ENCODE measurements at regions not wholly inside any gene's neighbourhood (a gene's known extent, or its start where the extent isn't known, plus 50 kb on each side); places are given as distances from the start of the nearest gene placed in this dataset.

DNA sequence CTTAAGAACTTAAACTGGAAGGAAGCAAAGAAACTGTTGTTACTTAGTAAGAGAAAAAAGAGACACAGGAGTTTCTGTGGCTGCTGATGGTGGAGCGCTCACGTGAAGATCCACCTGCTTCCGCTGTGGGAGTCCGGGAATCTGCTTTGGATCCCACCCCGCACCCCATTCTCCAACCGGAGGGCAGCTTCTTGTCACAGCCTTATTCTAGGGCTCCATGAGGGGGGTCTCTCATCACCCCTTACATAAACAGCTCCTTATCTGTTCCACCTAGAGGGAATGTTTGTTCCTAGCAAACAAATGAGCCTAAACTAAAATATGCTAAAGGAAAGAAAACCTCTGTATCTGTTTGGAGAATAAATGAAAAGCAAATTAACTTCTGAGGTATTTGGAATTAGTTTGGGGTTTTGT, 280.5 kb downstream of the QKI start:
- Histone ChIP-seq H3K27ac (ENCODE audit: insufficient read depth, low read depth, low read length, poor library complexity, severe bottlenecking) (no peak overlapping the region), H3K9me3 (ENCODE audit: control insufficient read depth, low read length) (no peaks in the 10 kb centered on the region), H3K4me3 (ENCODE audit: insufficient read depth, low read depth, low read length) (no peak overlapping the region), H3K4me1 (ENCODE audit: control insufficient read depth, insufficient read depth, low read length) (no peaks in the 10 kb centered on the region), H3K36me3 (ENCODE audit: control insufficient read depth, insufficient read depth, low read length) (no peaks in the 10 kb centered on the region), H3K27me3 (ENCODE audit: control insufficient read depth, insufficient read depth, low read length, poor library complexity, severe bottlenecking) (no peaks in the 10 kb centered on the region)
- WGBS, 2 experiments: 89 to 92% methylated on average over 6 of the region's 6 CpGs

DNA sequence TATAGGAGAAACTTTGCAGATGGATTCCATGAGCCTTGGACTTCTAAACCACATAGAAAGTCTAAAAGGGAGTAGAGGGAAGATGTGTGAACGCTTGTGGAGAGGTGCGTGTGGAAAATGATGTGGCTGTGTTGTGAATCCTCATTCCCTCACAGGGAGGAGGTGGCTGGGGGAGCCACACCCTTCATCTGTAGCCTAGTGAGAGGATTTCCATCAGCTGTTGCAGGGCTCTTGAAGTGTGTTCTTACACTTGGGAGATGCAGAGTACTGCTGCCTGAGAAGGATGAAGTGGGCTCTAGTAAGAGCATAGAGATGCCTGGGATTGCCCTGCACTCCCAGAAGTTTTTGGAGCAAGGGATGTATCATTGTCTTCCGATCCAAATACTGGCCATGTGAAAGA, 279.6 kb downstream of the QKI start:
- no peaks in the 10 kb centered on the region for H3K4me1 ChIP-seq (ENCODE audit: control insufficient read depth, insufficient read depth, low read length)
- H3K4me3 ChIP-seq (ENCODE audit: insufficient read depth, low read depth, low read length): no peak overlapping the region
- no peak overlapping the region for H3K27ac ChIP-seq (ENCODE audit: insufficient read depth, low read depth, low read length, poor library complexity, severe bottlenecking)
- no peaks in the 10 kb centered on the region for H3K36me3 ChIP-seq (ENCODE audit: control insufficient read depth, insufficient read depth, low read length)
- H3K27me3 ChIP-seq (ENCODE audit: control insufficient read depth, insufficient read depth, low read length, poor library complexity, severe bottlenecking): no peaks in the 10 kb centered on the region
- H3K9me3 ChIP-seq (ENCODE audit: control insufficient read depth, low read length): no peaks in the 10 kb centered on the region
- WGBS, 2 experiments: 94 to 95% methylated on average over 3 of the region's 3 CpGs

DNA sequence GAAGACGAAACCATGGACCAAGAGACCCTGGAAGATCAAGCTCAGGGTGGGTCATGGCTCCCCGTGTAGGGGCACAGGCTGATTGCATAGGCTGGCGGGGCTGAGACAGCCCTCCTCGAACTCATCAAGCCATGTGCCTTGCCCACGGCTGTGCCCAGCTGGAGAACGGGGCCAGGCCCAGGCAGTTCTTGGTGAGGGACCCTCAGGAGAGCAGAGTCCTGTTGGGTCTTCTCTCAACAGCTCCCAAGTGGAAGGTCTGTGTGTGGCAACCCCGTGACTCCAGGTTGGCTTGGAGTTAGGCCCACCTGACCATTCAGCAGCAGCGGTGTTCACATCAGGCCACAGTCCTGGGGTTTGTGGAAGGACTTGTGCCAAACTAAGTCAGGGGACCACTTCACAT, 276.5 kb downstream of the QKI start:
- no peaks in the 10 kb centered on the region for H3K27me3 ChIP-seq (ENCODE audit: control insufficient read depth, insufficient read depth, low read length, poor library complexity, severe bottlenecking)
- WGBS, 2 experiments: 94 to 95% methylated on average over 8 of the region's 8 CpGs
- no peak overlapping the region for H3K27ac ChIP-seq (ENCODE audit: insufficient read depth, low read depth, low read length, poor library complexity, severe bottlenecking)
- no peaks in the 10 kb centered on the region for H3K9me3 ChIP-seq (ENCODE audit: control insufficient read depth, low read length)
- H3K4me1 ChIP-seq (ENCODE audit: control insufficient read depth, insufficient read depth, low read length): no peaks in the 10 kb centered on the region
- no peaks in the 10 kb centered on the region for H3K36me3 ChIP-seq (ENCODE audit: control insufficient read depth, insufficient read depth, low read length)
- H3K4me3 ChIP-seq (ENCODE audit: insufficient read depth, low read depth, low read length): no peak overlapping the region

DNA sequence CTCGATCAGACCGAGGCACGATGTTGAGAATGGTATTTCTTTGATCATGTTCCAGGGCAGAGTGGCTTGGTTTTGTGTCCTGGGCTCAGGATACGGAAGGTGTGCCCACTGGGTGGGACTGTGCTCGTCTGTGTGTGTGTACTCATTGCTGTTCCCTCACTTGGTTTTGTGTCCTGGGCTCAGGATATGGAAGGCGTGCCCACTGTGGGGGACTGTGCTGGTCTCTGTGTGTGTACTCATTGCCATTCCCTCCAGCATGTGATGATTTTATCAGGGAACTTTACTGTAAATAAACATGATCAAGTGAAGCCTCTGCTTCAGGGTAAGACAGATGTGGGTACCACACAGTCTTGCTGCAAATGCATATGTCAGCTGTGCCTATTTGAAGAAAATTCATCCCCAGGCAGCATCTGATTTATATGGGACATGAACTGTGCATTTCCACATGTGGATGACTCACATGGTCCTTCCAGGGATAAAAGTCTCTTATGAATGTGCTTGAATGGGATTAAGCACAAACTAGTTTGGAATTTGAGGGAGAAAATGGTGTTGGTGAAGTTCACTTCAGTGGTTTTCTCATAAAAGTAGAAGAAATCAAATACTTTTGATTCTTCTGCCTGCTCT, 274.3 kb downstream of the QKI start:
- Histone ChIP-seq H3K4me1 (ENCODE audit: control insufficient read depth, insufficient read depth, low read length) (no peaks in the 10 kb centered on the region), H3K9me3 (ENCODE audit: control insufficient read depth, low read length) (no peaks in the 10 kb centered on the region), H3K36me3 (ENCODE audit: control insufficient read depth, insufficient read depth, low read length) (no peaks in the 10 kb centered on the region), H3K27ac (ENCODE audit: insufficient read depth, low read depth, low read length, poor library complexity, severe bottlenecking) (no peak overlapping the region), H3K4me3 (ENCODE audit: insufficient read depth, low read depth, low read length) (no peak overlapping the region), H3K27me3 (ENCODE audit: control insufficient read depth, insufficient read depth, low read length, poor library complexity, severe bottlenecking) (no peaks in the 10 kb centered on the region)
- WGBS, 2 experiments: 93 to 95% methylated on average over 6 of the region's 6 CpGs

DNA sequence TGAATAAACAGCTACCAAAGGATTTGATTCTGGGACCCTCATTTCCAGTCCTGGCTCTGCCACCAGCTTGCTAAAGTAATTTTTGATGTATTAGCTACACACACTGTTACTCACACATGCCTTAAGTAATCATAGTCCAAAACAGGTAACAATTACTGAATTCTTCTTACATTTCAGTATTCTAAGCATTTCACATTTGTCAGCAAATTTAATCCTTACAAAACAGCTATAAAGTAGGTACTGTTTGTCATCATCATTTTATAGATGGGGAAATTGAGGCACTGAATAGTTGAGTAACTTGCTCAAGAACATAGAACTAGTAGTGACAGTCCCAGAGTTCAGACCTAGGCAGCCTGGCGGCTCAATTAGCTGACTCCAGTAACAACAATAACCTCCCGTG, 272.6 kb downstream of the QKI start:
- H3K27ac ChIP-seq (ENCODE audit: insufficient read depth, low read depth, low read length, poor library complexity, severe bottlenecking): no peak overlapping the region
- no peaks in the 10 kb centered on the region for H3K27me3 ChIP-seq (ENCODE audit: control insufficient read depth, insufficient read depth, low read length, poor library complexity, severe bottlenecking)
- 97% methylated on average over 2 of the region's 2 CpGs for WGBS, 2 experiments
- H3K4me1 ChIP-seq (ENCODE audit: control insufficient read depth, insufficient read depth, low read length): no peaks in the 10 kb centered on the region
- no peaks in the 10 kb centered on the region for H3K9me3 ChIP-seq (ENCODE audit: control insufficient read depth, low read length)
- no peak overlapping the region for H3K4me3 ChIP-seq (ENCODE audit: insufficient read depth, low read depth, low read length)
- H3K36me3 ChIP-seq (ENCODE audit: control insufficient read depth, insufficient read depth, low read length): no peaks in the 10 kb centered on the region

DNA sequence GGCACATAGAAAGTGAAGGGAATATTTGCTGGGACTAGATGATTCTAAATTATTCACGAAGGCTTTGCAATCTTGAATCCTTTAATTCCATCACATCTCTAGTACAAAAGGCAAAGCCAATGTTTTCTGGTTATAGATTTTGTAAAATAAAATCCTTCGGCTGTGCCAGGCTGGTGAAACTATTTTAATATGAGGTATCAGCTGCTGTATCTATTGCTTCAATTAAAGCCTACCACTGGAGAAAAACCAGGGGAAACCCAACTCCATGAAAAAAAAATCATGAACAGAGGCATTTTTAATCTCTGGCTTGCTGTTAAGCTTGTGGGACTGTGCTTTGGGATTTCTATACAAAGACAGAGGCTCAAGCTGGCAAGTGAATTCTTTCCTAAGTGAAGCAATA, 271.8 kb downstream of the QKI start:
- WGBS, 2 experiments: 100% methylated on average over 1 to 2 of the region's 2 CpGs
- no peaks in the 10 kb centered on the region for H3K9me3 ChIP-seq (ENCODE audit: control insufficient read depth, low read length)
- no peaks in the 10 kb centered on the region for H3K27me3 ChIP-seq (ENCODE audit: control insufficient read depth, insufficient read depth, low read length, poor library complexity, severe bottlenecking)
- no peaks in the 10 kb centered on the region for H3K4me1 ChIP-seq (ENCODE audit: control insufficient read depth, insufficient read depth, low read length)
- no peak overlapping the region for H3K4me3 ChIP-seq (ENCODE audit: insufficient read depth, low read depth, low read length)
- no peak overlapping the region for H3K27ac ChIP-seq (ENCODE audit: insufficient read depth, low read depth, low read length, poor library complexity, severe bottlenecking)
- H3K36me3 ChIP-seq (ENCODE audit: control insufficient read depth, insufficient read depth, low read length): no peaks in the 10 kb centered on the region

DNA sequence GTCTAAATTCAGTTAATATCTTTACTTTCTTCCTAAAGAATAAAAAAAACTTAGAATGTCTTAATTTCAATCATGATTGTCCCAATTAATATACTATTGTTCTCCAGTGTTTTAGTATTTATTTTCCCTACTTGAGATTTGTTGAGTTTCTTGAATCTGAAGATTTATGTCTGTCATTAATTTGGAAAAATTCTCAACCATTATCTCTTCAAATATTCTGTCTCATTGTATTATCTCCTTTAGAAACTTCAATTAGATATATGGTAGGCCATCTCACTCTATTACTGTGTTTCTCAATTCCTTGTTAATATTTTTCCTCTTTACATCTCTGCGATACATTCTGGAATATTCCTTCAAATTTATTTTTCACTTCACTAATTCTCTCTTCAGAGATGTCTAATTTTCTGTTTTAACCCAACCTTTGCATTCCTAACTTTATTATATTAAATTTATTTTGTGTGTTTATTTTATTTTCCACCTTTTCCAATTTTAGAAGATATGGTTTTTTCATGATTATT, 268.6 kb downstream of the QKI start:
- Histone ChIP-seq H3K4me3 (ENCODE audit: insufficient read depth, low read depth, low read length) (no peak overlapping the region), H3K4me1 (ENCODE audit: control insufficient read depth, insufficient read depth, low read length) (no peaks in the 10 kb centered on the region), H3K27ac (ENCODE audit: insufficient read depth, low read depth, low read length, poor library complexity, severe bottlenecking) (no peak overlapping the region), H3K27me3 (ENCODE audit: control insufficient read depth, insufficient read depth, low read length, poor library complexity, severe bottlenecking) (no peaks in the 10 kb centered on the region), H3K9me3 (ENCODE audit: control insufficient read depth, low read length) (no peaks in the 10 kb centered on the region), H3K36me3 (ENCODE audit: control insufficient read depth, insufficient read depth, low read length) (no peaks in the 10 kb centered on the region)
- 89 to 90% methylated on average over 1 of the region's 1 CpG for WGBS, 2 experiments

DNA sequence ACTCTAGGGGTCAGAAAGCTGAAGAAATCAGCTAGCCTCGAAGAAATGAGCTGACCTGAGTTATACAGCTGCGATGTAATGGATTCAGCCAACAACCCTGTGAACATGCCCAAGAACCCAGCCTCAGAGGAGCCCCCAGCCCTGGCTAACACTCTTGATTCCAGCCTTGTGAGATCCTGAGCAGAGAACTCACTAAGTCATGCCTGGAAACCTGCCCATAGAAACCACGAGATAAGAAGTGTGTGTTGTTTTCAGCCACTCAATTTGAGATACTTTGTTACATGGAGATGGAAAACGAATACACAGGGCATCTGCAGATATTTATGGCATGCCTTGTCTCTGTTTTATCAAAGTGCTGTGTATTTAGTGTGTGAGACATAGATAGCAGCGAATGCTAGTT, 265.2 kb downstream of the QKI start:
- Histone ChIP-seq H3K9me3 (ENCODE audit: control insufficient read depth, low read length) (no peaks in the 10 kb centered on the region), H3K27ac (ENCODE audit: insufficient read depth, low read depth, low read length, poor library complexity, severe bottlenecking) (no peak overlapping the region), H3K27me3 (ENCODE audit: control insufficient read depth, insufficient read depth, low read length, poor library complexity, severe bottlenecking) (no peaks in the 10 kb centered on the region), H3K4me3 (ENCODE audit: insufficient read depth, low read depth, low read length) (no peak overlapping the region), H3K36me3 (ENCODE audit: control insufficient read depth, insufficient read depth, low read length) (no peaks in the 10 kb centered on the region), H3K4me1 (ENCODE audit: control insufficient read depth, insufficient read depth, low read length) (no peaks in the 10 kb centered on the region)
- WGBS, 2 experiments: 92% methylated on average over 5 of the region's 5 CpGs

DNA sequence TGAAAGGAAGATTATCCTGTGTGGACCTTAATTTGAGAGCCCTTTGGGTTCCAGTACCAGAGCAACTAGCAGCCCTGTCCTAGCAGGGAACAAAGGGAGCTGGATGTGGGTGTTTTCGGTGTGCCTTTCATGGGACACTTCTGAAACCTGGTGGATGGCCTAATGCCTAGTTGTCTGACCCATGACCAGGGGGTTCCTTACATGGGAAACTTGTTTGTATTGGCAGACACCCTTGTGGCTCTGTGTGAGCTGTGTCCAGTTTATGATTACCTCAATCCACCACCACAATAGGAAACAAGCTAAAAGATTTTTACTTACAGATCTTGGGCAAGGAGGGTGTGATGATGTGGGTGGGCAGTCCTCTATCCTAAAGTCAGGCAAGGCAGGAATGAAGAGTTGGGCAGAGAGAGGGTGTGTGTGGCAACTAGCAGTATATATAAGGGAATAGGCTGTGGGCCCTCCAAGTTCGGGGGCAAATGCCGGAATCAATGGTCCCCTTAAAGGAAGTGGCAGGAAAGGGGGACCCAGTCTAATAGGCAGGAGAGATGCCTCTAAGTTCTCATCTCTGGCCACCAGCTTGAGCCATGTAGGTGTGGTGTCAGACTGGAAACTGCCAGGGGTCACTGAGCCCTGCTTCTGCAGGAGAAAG, 264.6 kb downstream of the QKI start:
- Histone ChIP-seq H3K9me3 (ENCODE audit: control insufficient read depth, low read length) (no peaks in the 10 kb centered on the region), H3K27ac (ENCODE audit: insufficient read depth, low read depth, low read length, poor library complexity, severe bottlenecking) (no peak overlapping the region), H3K27me3 (ENCODE audit: control insufficient read depth, insufficient read depth, low read length, poor library complexity, severe bottlenecking) (no peaks in the 10 kb centered on the region), H3K36me3 (ENCODE audit: control insufficient read depth, insufficient read depth, low read length) (no peaks in the 10 kb centered on the region), H3K4me3 (ENCODE audit: insufficient read depth, low read depth, low read length) (no peak overlapping the region), H3K4me1 (ENCODE audit: control insufficient read depth, insufficient read depth, low read length) (no peaks in the 10 kb centered on the region)
- WGBS, 2 experiments: 96 to 98% methylated on average over 3 of the region's 3 CpGs

DNA sequence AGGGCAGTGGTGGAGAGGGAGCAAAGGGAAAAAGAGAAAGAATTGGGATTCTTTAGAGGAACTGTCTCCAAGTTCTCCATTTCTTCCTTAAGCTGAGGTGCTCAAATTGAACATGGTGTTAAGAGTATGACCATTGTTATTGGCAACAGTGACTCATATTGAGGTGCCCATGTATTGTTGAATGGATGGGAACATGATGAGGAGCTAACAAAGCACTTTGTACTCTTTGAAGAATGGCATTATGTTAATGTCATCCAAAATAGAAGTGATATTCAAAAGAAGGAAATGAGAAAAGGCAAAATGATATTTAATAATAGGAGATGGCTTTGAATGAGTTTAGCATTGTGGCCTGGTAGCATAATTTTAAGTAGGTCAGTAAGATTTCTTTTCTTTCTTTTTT, 261.1 kb downstream of the QKI start:
- Histone ChIP-seq H3K4me3 (ENCODE audit: insufficient read depth, low read depth, low read length) (no peak overlapping the region), H3K27ac (ENCODE audit: insufficient read depth, low read depth, low read length, poor library complexity, severe bottlenecking) (no peak overlapping the region), H3K27me3 (ENCODE audit: control insufficient read depth, insufficient read depth, low read length, poor library complexity, severe bottlenecking) (no peaks in the 10 kb centered on the region)

More for the DNA sequence above, 261.1 kb downstream of the QKI start:
- Histone ChIP-seq H3K9me3 (ENCODE audit: control insufficient read depth, low read length) (no peaks in the 10 kb centered on the region), H3K4me1 (ENCODE audit: control insufficient read depth, insufficient read depth, low read length) (peaks cover under 1% of the 10 kb centered on the region), H3K36me3 (ENCODE audit: control insufficient read depth, insufficient read depth, low read length) (no peaks in the 10 kb centered on the region)
